HG02981 (cell line): ENCODE measurements at regions not wholly inside any gene's neighbourhood (a gene's known extent, or its start where the extent isn't known, plus 50 kb on each side); places are given as distances from the start of the nearest gene placed in this dataset.

ENCODE experiments used
- ATAC-seq: cut with Tn5 transposase; IDR thresholded peaks from one replicate; pipeline ENCODE4 v1.9.1; 2021; ENCODE audit warnings: mild to moderate bottlenecking, moderate library complexity; ENCODE audit not compliant: unreplicated experiment

- ATAC-seq = no peak
Observed at GRCh38 chr5:92470770-92471169, 1087.7 kb upstream of the ARRDC3 start.

GRCh38 chr5:92468295-92468694 is 1085.2 kb upstream of the ARRDC3 start:
- no peak for ATAC-seq

DNA sequence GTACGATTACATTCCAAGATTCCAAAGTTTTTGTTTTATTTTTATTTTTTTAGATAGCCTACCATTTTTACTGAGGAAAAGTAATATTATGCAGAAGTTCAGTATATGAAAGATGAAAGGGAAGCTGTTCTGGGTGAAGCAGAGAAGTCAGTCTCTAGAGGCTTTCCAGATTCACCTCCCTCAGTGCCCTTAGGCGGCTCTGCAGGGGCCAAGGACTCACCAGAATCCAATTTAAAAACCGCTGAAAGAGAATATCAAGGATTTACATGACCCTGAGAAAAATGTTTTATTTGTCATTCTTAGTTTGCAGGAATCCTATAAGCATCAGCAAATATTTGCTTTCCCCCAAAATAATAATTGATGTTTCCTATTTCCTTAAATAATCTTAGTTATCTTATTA is 1084.6 kb upstream of the ARRDC3 start:
- no peak for ATAC-seq

DNA sequence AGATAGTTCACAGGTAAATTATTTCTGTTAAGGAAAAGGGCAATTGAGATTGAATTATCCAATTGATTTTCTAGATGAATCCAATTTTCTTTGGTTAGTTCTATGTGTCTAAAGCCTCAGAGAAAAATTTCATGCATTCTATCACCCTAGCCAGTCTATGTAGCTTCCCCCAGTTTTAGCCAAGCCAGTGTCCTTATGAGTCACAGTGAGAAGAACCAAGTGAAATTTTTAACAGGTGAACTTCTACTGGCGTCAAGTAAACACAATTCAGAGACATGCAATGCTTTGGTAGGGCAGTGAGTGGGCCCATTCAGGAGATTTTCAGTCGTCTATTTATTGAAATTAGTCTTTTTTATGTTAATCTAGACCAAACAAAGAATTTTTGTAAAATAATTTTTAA is 1077.4 kb upstream of the ARRDC3 start:
- ATAC-seq = no peak

DNA sequence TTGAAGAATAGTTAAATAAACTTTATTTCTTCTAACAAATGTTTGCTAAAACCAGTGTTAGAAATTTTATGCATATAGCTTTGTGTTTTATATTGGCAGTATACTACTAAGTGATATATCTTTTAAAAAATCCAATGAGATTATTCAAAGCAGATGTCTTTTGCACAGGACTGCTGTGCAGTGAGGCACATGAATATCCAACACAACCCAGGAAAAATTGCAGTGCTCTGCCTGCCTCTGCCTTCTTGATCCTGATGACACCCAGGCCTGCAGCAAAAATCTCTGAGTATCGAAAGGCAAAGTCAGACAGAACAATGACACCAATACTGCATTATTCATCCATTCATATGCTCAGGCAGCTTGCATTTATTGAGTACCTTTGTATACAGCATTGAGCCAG is 1076.5 kb upstream of the ARRDC3 start:
- ATAC-seq = no peak

DNA sequence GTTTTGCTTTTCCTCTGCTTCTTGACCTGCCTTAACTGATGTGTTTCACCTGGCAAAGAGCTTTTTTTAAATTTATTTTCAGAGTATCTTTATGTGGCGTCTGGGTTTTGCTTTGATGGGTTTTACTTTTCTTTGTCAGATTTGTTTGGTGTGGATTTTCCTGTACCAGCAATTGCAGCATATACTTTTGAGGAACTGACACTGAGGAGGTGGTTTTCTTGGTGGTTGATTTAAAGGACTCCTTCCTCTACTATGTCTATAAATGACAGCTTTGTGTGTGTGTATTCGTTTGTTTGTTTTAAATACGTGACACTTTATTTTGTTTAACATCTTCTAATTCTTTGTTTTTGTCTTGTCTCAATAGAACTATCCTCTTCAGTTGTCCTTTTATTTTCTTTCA is 1071.9 kb upstream of the ARRDC3 start:
- peak; percentile 100 for ATAC-seq

DNA sequence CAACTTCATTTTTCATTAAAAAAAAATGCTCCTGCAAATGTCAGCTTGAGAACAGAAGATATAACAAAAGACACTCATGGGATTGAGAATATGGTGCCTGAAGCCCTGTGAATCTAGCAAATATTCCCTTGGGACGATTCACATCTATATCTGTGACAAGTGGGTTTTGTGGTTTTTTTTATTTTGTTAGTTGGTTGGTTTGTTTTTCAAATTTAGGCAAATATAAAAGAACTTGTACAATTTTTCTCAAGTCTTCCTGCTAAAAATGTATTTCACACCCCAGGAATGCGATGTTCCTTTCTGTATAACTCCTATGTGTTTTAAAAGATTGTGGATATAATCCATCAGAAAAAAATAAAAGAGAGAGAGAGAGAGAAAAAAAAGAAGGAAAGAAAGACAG is 1061.8 kb upstream of the ARRDC3 start:
- no peak for ATAC-seq

GRCh38 chr5:92435781-92436180 is 1052.7 kb upstream of the ARRDC3 start:
- no peak for ATAC-seq

DNA sequence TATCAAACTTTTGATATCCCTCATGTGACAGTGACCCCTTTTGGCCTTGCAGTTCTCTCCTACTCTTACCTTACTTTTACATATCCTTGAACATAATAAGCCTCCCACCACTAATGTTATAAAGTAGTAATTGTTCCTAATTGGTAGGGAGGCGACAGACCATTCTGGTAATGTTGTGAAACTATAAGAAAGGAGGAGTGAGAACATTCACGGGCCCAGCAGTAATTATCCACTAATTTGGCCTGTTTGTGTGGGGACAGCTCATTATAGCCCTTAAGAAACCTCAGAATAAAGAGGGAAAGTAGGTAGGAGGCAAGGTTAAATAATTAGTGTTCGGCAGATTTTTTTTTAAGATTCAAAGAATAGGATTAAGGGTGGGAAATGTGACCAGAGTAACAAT is 1046.5 kb upstream of the ARRDC3 start:
- ATAC-seq = no peak

GRCh38 chr5:92428415-92428814 is 1045.3 kb upstream of the ARRDC3 start:
- ATAC-seq = no peak

GRCh38 chr5:92424785-92425426 is 1041.8 kb upstream of the ARRDC3 start:
- no peak for ATAC-seq

- no peak for ATAC-seq
Observed at GRCh38 chr5:92421942-92422341, 1038.8 kb upstream of the ARRDC3 start.

DNA sequence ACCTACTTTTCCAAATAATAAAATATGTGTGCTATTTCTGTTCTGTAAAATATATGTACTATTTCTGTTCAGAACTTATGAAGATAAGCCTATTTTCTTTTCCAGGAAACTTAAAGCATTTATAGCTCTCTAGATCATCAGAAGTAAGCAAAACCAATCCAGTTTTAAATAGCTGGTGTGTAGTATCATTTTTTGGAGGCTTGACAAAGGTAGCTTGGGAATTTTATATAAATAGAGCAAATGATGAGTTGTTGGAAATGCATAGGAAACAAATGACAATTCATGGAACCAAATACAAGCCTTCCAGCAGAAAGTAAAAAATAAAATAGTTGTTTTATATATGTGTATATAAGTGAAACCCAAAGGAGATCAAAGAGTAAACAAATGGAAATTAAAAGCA is 1038.1 kb upstream of the ARRDC3 start:
- no peak for ATAC-seq

DNA sequence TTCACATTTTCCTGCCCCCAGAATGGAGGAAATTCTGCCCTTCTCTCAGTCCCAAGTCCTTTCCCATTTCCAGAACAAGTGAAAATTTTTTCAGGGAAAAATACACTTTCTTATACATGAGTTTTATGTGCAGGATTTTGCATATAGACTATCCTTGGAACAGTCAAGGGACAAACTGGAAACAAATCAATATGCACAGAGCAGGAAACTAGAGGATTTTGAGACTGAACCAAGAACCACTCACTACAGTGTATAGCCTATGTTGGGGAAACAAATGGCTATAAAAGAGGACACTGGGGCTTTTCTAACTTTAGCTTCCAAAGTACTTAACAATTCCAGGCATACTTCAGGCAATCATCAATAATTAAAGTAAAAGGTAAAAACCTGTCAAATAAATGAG is 1036.1 kb upstream of the ARRDC3 start:
- ATAC-seq = no peak

GRCh38 chr5:92418341-92418740 is 1035.2 kb upstream of the ARRDC3 start:
- ATAC-seq = no peak

GRCh38 chr5:92409134-92409533 is 1026.0 kb upstream of the ARRDC3 start:
- ATAC-seq = no peak

DNA sequence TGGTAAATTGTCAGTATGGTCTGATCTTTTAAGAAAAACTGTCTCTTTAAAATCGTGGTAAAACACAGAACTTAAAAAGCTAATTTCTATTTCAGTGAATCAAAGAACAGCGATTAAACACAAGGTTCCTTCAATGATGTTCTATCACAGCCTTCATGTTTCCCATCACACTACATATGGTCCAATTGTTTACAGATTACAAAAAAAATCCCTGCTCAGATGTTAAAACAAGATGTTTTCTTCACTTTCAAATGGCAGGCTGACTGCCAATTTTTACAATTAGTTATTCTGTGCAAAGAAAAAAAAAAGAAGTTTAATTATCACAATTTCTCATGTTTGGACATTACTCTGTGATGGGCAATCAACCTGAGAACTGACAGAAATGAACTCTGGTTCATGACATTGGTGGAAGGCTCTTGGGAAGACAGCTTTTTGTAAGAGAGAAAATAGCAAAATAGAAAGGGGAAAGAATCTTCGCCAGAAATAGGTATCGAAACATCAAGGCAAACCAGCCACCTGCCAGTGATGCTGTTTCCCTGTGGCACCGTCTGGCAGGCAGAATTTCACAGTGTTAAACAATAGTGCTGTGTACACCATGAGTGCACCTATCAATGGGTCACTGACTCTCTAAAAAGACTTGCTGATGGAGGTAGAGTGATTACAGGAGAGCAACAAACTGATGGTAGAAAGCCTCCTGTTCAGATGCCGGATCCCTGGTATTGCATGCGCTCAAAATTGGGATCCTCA is 1020.0 kb upstream of the ARRDC3 start:
- ATAC-seq = no peak

GRCh38 chr5:92402045-92402444 is 1018.9 kb upstream of the ARRDC3 start:
- ATAC-seq = no peak

- ATAC-seq = no peak
Observed at GRCh38 chr5:92401492-92401891, 1018.4 kb upstream of the ARRDC3 start.

- ATAC-seq = no peak
Observed at GRCh38 chr5:92394936-92395335, 1011.8 kb upstream of the ARRDC3 start.

GRCh38 chr5:92390657-92391056 is 1007.5 kb upstream of the ARRDC3 start:
- ATAC-seq = no peak

DNA sequence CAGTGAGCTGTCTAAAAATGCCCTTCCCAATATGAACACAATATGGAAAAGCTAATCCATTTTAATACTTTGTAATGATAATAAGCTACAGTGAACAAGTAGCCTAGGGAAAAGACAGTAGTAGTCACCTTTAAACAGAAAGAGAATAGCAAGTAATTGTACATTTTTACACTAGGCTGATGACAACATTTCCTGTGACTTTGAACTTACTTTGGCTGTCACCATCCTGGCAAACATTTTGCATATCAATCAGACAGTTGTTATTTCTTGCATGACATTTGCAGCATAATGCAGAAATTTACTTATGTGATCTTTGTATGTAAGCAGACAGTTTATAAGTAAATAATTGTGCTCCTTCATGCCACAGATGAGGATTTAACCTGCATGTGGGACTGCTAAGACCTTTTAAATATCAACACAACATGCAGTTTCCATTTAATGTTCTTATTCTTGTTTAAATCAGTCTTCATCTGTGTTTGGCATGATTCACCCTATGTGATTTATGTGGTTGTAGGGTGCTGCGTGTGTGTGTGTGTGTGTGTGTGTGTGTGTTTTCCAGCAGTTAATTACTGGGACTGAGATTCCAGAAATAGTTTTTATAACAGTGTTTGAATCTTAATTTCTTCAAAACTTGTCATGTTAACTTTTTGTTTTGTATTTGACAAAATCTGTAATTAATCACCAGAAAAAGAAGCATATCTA is 997.1 kb upstream of the ARRDC3 start:
- no peak for ATAC-seq
